WTC11 (cell line): ENCODE measurements at regions not wholly inside any gene's neighbourhood (a gene's known extent, or its start where the extent isn't known, plus 50 kb on each side); places are given as distances from the start of the nearest gene placed in this dataset.

Source experiments
- ZNF232 ChIP-seq: sonication (generic); formaldehyde crosslinking; IDR thresholded peaks from 2 replicates; pipeline ENCODE4 v1.8.0; 2022; ENCODE audit warnings: mild to moderate bottlenecking, missing genetic modification reagents
- TF ChIP-seq, protein P1 (sequence below): fragments of 200-600 bp; IDR thresholded peaks from 2 replicates; pipeline ENCODE4 v1.8.0; 2022; ENCODE audit warnings: antibody characterized with exemption
- TF ChIP-seq, protein P2 (sequence below): sonication (generic); formaldehyde crosslinking; IDR thresholded peaks from 2 replicates; pipeline ENCODE4 v1.8.1; 2022; ENCODE audit warnings: mild to moderate bottlenecking, moderate library complexity, missing genetic modification reagents
- TF ChIP-seq, protein P3 (sequence below): sonication (generic); formaldehyde crosslinking; IDR thresholded peaks from 2 replicates; pipeline ENCODE4 v1.8.1; 2023; ENCODE audit warnings: mild to moderate bottlenecking, missing genetic modification reagents, moderate library complexity
- TF ChIP-seq, protein P4 (sequence below): sonication (generic); formaldehyde crosslinking; IDR thresholded peaks from 2 replicates; pipeline ENCODE4 v1.8.0; 2022; ENCODE audit warnings: mild to moderate bottlenecking, missing genetic modification reagents

DNA sequence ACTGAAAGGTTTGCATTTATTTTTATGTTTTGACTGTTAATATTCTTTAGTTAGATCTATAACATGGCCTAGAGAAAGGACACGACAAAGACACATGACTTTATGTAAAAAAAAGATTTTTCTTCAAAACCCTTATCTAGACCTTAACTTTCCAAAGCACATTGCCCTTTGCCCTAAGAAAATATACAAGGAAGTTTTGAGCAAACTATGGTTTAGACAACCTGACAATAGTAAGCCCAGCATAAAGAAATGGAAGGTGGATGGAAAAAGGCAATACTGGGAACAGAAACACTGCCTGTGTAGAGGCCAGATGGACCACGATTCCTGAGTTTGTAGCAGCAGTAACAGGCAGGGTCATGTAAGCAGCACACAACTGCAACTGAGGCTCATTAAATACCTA lies 724.0 kb downstream of the GALC start:
- TF ChIP-seq, protein P1, sequence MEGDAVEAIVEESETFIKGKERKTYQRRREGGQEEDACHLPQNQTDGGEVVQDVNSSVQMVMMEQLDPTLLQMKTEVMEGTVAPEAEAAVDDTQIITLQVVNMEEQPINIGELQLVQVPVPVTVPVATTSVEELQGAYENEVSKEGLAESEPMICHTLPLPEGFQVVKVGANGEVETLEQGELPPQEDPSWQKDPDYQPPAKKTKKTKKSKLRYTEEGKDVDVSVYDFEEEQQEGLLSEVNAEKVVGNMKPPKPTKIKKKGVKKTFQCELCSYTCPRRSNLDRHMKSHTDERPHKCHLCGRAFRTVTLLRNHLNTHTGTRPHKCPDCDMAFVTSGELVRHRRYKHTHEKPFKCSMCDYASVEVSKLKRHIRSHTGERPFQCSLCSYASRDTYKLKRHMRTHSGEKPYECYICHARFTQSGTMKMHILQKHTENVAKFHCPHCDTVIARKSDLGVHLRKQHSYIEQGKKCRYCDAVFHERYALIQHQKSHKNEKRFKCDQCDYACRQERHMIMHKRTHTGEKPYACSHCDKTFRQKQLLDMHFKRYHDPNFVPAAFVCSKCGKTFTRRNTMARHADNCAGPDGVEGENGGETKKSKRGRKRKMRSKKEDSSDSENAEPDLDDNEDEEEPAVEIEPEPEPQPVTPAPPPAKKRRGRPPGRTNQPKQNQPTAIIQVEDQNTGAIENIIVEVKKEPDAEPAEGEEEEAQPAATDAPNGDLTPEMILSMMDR, result no peak
- TF ChIP-seq ZNF232 (CRISPR knock-in tag), result no peak
- TF ChIP-seq, protein P2, sequence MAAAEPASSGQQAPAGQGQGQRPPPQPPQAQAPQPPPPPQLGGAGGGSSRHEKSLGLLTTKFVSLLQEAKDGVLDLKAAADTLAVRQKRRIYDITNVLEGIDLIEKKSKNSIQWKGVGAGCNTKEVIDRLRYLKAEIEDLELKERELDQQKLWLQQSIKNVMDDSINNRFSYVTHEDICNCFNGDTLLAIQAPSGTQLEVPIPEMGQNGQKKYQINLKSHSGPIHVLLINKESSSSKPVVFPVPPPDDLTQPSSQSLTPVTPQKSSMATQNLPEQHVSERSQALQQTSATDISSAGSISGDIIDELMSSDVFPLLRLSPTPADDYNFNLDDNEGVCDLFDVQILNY (CRISPR knock-in tag), result no peak
- TF ChIP-seq, protein P3, sequence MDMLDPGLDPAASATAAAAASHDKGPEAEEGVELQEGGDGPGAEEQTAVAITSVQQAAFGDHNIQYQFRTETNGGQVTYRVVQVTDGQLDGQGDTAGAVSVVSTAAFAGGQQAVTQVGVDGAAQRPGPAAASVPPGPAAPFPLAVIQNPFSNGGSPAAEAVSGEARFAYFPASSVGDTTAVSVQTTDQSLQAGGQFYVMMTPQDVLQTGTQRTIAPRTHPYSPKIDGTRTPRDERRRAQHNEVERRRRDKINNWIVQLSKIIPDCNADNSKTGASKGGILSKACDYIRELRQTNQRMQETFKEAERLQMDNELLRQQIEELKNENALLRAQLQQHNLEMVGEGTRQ (CRISPR knock-in tag), result no peak
- TF ChIP-seq, protein P4, sequence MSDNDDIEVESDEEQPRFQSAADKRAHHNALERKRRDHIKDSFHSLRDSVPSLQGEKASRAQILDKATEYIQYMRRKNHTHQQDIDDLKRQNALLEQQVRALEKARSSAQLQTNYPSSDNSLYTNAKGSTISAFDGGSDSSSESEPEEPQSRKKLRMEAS (CRISPR knock-in tag), result no peak
